GM18867 (cell line): ENCODE measurements at regions not wholly inside any gene's neighbourhood (a gene's known extent, or its start where the extent isn't known, plus 50 kb on each side); places are given as distances from the start of the nearest gene placed in this dataset.
"Not testable (repeated sequence)": the region's sequence is repeated elsewhere in the genome, so short reads cannot be mapped to it uniquely, and the experiment has no call there.

ENCODE experiments used
- ATAC-seq: cut with Tn5 transposase; IDR thresholded peaks from one replicate; pipeline ENCODE4 v1.9.1; 2021; ENCODE audit warnings: mild to moderate bottlenecking, moderate library complexity; ENCODE audit not compliant: unreplicated experiment

GRCh38 chr4:43607400-43607799, 714.9 kb downstream of the GRXCR1 start:
- ATAC-seq, result peak; percentile 39

DNA sequence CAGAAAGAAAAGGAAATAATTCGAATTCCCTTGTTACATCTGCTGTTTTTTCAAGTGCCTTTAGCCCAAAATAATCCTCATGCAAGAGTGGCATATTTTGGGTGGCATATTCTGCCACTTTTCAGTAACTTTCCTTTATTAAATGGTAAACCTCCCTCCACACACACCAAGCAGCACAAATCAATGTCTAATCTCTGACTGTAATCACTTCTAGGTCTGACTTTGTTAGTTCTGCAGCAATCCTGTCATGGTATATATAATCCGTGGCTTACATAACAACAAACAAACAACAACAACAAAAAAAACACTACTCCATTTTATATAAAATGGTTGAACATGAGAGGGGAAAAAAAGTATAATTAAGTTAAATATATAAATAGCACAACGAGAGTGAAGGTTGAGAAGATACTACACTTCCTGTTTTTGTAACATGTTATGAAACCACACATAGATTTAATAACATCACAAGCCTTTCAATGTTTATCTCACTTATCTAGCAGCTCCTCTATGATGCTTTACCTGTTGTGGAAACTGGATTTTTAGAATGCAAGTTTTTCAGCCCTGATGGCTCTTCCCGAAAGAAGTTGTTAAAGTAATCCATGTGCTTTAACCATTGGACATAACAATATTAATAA, 715.4 kb downstream of the GRXCR1 start:
- peak; percentile 90 for ATAC-seq

DNA sequence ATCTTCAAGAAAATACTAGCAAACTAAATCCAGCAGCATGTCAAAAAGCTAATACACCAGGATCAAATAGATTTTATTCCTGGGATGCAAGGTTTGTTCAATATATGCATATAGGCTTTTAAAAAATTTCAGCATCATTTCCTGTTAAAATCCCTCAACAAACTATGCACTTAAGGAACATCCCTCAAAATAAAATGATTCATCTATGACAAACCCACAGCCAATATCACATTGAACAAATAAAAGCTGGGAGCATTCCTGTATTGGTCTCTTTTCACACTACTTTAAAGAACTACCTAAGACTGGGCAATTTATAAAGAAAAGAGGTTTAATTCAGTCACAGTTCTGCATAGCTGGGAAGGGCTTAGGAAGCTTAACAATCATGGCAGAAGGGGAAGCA, 726.7 kb downstream of the GRXCR1 start:
- no peak for ATAC-seq

DNA sequence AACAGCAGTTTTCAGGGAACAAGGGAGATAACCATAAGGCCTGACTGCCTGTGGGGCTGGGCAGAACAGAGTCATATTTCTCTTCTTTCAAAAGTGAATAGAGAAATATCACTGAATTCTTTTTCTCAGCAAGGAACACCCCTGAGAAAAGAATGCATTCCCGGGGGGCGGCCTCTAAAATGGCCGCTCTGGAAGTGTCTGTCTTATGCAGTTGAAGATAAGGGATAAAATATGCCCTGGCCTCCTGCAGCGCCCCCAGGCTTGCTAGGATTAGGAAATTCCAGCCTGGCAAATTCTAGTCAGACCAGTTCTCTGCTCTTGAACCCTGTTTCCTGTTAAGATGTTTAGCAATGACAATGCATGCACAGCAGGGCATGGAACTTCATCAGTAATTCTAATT, 745.4 kb downstream of the GRXCR1 start:
- not testable (repeated sequence) for ATAC-seq

DNA sequence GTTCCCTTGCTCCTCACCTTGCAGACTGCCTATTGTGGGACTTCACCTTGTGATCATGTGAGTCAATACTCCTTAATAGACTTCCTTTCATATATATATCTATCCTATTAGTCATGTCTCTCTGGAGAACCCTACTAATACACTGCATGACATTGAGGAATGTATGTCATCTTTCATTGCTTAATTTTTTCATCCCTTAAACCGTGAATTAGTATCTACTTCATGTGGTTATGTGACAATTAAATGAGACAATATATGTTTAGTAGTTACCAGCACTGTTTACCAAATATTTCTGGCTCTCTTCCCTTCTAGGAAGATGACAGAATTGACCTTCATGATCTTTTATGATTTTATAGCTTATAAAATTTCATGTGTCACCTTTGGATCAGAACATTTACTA, 759.5 kb downstream of the GRXCR1 start:
- no peak for ATAC-seq

- not testable (repeated sequence) for ATAC-seq
Measured at GRCh38 chr4:43659547-43659946, 767.0 kb downstream of the GRXCR1 start.

GRCh38 chr4:43672265-43672885, 776.2 kb downstream of the KCTD8 start:
- ATAC-seq, result not testable (repeated sequence)

GRCh38 chr4:43680421-43680820, 768.2 kb downstream of the KCTD8 start:
- no peak for ATAC-seq

DNA sequence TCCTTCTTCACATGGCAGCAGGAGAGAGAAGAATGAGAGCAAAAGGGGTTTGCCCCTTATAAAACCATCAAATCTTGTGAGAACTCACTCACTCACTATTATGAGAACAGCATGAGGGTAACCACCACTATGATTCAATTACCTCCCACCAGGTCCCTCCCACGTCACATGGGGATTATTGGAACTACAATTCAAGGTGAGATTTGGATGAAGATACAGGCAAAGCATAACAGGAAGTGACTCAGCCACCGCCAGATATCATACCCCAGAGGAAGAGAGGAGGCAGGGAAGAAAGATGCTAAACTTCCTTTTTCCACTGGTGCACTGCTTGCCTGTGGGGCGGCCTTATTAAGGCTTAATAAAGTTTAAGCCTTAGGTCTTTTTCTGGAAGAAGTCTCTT, 766.1 kb downstream of the KCTD8 start:
- no peak for ATAC-seq

DNA sequence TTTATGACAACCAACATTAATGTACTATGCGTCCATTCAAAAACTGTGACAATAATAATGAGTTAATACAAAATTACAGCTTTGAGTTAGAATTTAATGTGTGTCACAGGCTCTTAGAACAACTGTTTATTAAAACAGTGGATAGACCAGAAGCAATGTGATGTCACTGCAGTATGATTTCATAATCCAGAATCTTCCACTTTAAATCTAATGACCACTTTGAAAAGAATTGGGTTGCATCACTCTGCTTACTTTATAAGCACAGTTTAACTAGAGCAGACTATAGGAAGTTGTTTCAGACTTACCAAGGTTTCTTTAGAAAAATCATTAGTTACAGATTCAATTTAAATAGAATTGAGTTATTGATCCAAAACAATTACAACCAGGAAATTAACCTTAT, 758.5 kb downstream of the KCTD8 start:
- no peak for ATAC-seq

- no peak for ATAC-seq
Measured at GRCh38 chr4:43693876-43694275, 754.7 kb downstream of the KCTD8 start.

DNA sequence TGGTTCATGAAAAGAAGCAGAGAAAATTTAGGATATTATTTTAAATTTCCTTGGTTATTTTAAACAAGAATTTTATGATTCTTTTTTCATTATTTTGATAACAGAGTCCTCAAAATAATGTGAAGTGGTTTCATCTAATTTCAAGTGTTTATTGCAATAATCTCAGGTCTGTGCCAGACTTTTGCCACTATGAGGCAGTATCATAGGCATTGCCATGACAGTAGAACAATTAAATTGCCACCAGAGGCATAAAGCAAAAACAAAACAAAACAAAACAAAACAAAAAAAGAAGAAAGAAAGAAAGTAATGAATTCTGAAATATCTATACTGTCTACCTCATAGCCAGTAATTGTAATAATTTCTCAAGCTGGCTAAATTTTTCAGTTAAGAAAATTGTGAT, 739.2 kb downstream of the KCTD8 start:
- no peak for ATAC-seq

DNA sequence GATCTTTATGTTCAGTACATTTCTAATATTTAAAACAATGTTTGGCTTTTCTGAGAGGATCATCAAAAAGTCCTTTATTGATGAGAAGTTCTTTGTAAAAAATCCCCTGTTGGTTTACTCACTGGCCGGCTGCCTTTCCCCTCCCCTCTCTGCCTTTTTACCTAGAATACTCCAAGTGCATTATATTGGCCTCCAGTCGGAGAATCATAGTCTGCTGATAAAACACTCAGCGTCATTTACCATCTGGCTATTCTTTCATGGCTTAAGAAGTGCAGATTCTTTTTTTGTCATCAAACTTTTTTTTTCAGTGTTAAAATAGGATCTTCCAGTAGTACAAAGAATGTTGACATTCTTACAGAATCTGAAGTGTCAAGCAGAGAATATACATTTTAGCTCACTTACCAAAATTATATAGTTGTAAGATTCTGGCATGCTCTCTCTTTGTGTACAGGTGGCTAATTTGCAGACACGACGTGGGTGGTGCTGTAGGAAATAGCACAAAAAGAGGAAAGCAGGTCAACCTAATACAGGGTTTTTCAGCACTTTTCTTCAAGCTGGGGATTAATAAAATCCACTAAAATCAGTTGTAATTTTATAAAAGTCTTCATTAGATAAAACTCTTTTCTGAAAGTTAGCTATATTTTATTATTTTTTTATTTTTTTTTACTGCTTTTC, 731.8 kb downstream of the KCTD8 start:
- ATAC-seq, result no peak

DNA sequence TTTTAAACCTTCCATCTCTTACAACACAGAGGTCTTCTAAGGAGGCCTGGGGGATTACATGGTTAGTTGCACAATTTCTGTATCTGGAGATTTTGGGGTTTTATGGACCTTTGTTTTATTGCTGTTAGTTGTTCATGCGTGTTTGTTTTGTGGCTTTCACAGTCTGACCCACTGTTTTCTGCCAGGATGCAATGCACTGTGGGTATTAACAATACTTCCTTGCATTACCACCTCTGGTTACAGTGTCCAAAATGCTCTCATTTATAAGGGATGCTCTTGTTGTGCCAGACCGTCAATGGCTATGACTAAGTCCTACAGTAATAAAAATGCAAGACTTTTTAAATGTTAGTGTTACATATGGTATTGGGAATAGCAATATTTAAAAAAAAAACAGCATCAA, 730.2 kb downstream of the KCTD8 start:
- no peak for ATAC-seq

DNA sequence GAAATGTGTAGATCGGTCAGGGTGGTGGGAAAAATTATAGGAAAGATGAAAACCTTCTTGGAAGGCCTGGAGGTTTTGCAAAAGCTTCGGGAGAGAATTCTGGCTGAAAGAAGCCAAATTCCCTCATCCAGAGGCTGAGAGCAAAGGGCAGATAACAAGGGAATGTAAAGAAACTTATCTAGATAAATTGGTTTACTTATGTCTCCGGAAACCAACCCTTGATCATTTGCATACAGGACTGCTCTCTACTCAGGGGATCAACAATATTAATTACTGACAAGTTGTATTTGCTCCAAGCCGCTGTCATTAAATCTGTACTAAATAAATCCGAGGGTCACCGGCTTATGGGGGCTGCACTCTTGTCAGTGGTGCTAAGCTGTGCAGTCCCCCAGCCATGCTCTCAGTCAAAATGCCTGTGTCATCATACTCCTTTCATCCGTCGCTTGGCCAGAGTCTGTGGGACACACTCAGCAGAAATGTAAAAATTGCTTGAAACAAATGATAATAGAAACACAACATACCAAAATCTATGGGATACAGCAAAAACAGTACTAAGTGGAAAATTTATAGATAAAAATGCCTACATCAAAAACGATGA, 715.7 kb downstream of the KCTD8 start:
- no peak for ATAC-seq

DNA sequence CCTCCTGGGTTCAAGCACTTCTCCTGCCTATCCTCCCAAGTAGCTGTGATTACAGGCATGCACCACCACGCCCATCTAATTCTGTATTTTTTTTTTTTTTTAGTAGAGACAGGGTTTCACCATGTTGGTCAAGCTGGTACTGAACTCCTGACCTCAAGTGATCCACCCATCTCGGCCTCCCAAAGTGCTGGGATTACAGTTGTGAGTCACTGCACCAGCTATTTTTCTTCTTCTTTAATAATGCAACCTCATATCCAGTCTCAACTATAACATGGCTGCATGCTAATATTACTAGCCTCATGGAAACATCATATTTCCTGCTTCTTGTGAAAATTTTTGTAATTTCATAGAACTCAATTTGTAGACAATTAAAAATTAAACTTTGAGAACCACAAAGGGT, 706.5 kb downstream of the KCTD8 start:
- ATAC-seq, result no peak

- ATAC-seq, result no peak
Measured at GRCh38 chr4:43754566-43754965, 694.0 kb downstream of the KCTD8 start.

DNA sequence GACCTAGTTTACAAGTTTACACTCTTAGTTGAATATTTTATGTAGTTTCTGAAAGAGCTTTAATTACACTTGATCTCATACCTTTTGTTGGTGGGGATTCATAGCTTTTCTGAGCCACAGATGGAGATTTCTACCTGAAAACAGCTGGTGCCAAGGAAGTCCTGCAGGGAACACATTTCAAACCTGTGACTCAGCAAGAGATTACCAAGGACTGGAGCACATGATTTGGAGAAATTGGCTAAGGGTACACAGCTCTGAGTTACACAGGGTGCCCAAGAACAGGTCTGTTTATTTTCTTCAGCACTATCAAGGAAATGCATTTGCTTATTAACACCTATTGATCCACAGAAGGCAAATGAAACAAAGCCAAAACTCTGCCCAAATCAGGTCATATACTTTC, 691.5 kb downstream of the KCTD8 start:
- no peak for ATAC-seq

DNA sequence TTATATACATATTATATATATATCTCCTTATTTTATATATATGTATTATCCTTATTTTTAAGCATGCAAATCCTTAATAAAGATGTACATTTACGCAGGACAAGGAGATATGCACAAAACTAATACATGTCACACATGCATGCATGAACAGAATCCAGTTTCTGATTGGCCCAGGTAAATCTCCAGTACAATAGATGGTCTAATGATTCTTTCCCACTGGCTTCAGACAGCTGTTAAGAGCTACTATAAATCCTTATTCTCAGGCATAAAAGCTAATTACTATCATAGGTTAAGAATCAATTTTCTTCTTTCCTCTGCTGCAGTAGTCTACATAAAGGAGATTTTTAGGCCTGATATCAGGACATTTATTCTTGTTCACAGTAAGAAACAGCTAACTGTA, 689.8 kb downstream of the KCTD8 start:
- no peak for ATAC-seq

- peak; percentile 70 for ATAC-seq
Measured at GRCh38 chr4:43763029-43763610, 685.5 kb downstream of the KCTD8 start.

DNA sequence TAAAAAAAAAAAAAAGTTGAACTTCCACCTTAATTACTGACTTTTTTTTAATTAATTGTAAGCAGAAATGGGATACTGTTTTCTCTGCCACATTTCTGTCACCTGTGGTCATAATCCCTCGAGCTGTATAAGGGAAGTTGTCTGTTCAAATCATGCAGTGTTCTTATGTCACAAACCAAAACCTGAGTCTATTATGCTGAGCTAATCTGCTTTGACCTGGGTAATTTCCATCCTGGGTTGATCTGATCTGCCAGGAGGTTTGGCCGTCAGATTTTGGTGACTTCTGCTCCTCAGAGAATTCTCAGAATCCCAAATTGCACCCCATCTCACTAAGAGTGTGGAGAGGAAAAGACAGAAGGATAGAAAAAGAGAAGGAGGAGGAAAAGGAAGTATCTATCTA, 683.1 kb downstream of the KCTD8 start:
- no peak for ATAC-seq

DNA sequence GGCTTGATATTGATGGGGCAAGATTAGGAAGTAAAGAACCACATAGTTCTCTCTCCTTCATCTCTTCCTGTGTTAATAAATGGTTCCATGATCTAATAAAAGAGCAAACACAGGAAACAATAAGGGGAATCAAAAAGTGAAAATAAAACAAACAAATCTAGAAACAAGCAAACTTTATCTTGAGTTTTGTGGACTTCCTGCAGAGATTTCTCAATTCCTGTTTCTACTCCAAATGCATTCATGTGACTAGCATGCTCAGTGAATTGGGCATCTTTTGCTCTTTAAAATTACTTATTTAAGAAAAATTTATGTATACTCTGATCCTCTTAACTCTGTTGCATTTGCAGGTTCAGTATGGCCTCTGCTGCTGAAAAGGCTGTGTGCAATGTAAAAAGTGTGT, 682.0 kb downstream of the KCTD8 start:
- peak; percentile 52 for ATAC-seq
